OCI-LY3 (cell line): ENCODE measurements at regions not wholly inside any gene's neighbourhood (a gene's known extent, or its start where the extent isn't known, plus 50 kb on each side); places are given as distances from the start of the nearest gene placed in this dataset.

Experiments
- H2AFZ ChIP-seq: fragments of 200-600, 300-600 bp; shearing (Covaris generic); 2 replicates; pipeline ENCODE4 v1.6.0; 2014; ENCODE audit warnings: antibody characterized with exemption, low read depth, low read length
- H3K27ac ChIP-seq: fragments of 200-600, 300-600 bp; sonication (generic); 2 replicates; pipeline ENCODE4 v1.5.1; 2014; ENCODE audit warnings: mild to moderate bottlenecking, low read length, moderate library complexity, mixed read lengths
- H3K27me3 ChIP-seq: fragments of 200-600, 300-600 bp; sonication (generic); 2 replicates; pipeline ENCODE4 v1.6.1; 2014; ENCODE audit warnings: low read depth, low read length, mixed read lengths
- H3K36me3 ChIP-seq: fragments of 200-600, 300-600 bp; sonication (generic); replicated peaks from 2 replicates; pipeline ENCODE3; 2014; ENCODE audit warnings: low read depth, low read length, mixed read lengths
- H3K4me1 ChIP-seq: fragments of 300-600, 200-600 bp; sonication (generic); 2 replicates; pipeline ENCODE4 v1.6.1; 2014; ENCODE audit warnings: low read length, mixed read lengths
- H3K4me2 ChIP-seq: fragments of 200-600, 300-600 bp; sonication (generic); 2 replicates; pipeline ENCODE4 v1.6.1; 2014; ENCODE audit warnings: low read length, mixed read lengths
- H3K4me3 ChIP-seq: fragments of 300-600, 200-600 bp; sonication (generic); 2 replicates; pipeline ENCODE4 v1.5.1; 2014; ENCODE audit warnings: antibody characterized with exemption, mild to moderate bottlenecking, low read length, moderate library complexity
- H3K79me2 ChIP-seq: fragments of 300-600, 200-600 bp; shearing (Covaris generic); 2 replicates; pipeline ENCODE4 v1.6.1; 2014; ENCODE audit warnings: mild to moderate bottlenecking, low read length, mixed read lengths
- H3K9ac ChIP-seq: fragments of 300-600, 200-600 bp; shearing (Covaris generic); 2 replicates; pipeline ENCODE4 v1.6.0; 2014; ENCODE audit warnings: mild to moderate bottlenecking, low read length, moderate library complexity
- H3K9me3 ChIP-seq: fragments of 200-600, 300-600 bp; shearing (Covaris generic); 2 replicates; pipeline ENCODE4 v1.6.1; 2014; ENCODE audit warnings: low read length, mixed read lengths; ENCODE audit not compliant: insufficient read depth
- H4K20me1 ChIP-seq: fragments of 200-600, 300-600 bp; sonication (generic); 2 replicates; pipeline ENCODE4 v1.6.1; 2016; ENCODE audit warnings: low read length, mixed read lengths; ENCODE audit not compliant: insufficient read depth
- EZH2phosphoT487 ChIP-seq: fragments of 200-600 bp; shearing (Covaris generic); IDR thresholded peaks from 2 replicates; pipeline ENCODE4 v1.6.1; 2018; ENCODE audit warnings: antibody characterized with exemption, mixed run types, low read depth
- TF ChIP-seq, protein P1 (sequence below): fragments of 200-600, 300-600 bp; sonication (generic); IDR thresholded peaks from 2 replicates; pipeline ENCODE4 v1.5.1; 2014; ENCODE audit warnings: antibody characterized with exemption, low read length, low read depth

GRCh38 chr17:72065556-72065955, 55.3 kb upstream of the SOX9 start:
- Histone ChIP-seq H4K20me1 (no peaks in the 10 kb centered on the region), H3K79me2 (no peaks in the 10 kb centered on the region), H3K9me3 (no peaks in the 10 kb centered on the region), H3K27ac (no peak overlapping the region), H3K4me1 (no peaks in the 10 kb centered on the region), H3K4me3 (no peak overlapping the region), H3K27me3 (0 out of 2 replicates have a peak, but pooled peaks cover 3% of the 10 kb centered on the region), H3K36me3 (no peaks in the 10 kb centered on the region), H3K9ac (no peak overlapping the region), H3K4me2 (no peak overlapping the region), H2AFZ (no peak overlapping the region)
- TF ChIP-seq EZH2phosphoT487, result no peak

DNA sequence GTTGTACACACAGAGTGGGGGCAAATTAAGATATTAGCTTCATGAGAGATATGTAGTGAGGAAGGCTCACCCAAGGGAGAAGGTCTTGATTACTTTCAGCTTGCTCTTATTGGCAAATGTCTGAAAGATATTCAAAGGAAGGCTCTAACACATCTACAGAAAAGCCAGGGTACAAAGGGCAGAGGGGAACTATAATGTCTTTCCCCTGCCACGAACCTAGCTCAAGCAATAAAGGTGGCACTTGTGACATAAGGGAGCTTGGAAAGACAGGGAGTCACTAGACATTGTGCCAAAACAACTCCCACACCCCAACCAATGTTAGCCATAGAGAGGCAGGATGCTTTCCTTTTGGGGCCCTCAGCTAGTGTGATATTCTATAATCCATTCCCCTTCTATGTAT, 52.2 kb upstream of the SOX9 start:
- no peak for TF ChIP-seq EZH2phosphoT487
- TF ChIP-seq, protein P1, sequence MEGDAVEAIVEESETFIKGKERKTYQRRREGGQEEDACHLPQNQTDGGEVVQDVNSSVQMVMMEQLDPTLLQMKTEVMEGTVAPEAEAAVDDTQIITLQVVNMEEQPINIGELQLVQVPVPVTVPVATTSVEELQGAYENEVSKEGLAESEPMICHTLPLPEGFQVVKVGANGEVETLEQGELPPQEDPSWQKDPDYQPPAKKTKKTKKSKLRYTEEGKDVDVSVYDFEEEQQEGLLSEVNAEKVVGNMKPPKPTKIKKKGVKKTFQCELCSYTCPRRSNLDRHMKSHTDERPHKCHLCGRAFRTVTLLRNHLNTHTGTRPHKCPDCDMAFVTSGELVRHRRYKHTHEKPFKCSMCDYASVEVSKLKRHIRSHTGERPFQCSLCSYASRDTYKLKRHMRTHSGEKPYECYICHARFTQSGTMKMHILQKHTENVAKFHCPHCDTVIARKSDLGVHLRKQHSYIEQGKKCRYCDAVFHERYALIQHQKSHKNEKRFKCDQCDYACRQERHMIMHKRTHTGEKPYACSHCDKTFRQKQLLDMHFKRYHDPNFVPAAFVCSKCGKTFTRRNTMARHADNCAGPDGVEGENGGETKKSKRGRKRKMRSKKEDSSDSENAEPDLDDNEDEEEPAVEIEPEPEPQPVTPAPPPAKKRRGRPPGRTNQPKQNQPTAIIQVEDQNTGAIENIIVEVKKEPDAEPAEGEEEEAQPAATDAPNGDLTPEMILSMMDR, result no peak
- Histone ChIP-seq H3K27ac (no peak overlapping the region), H3K9ac (no peak overlapping the region), H3K4me1 (no peaks in the 10 kb centered on the region), H3K9me3 (no peaks in the 10 kb centered on the region), H3K79me2 (no peaks in the 10 kb centered on the region), H3K27me3 (no peaks in the 10 kb centered on the region), H2AFZ (no peak overlapping the region), H3K4me2 (no peak overlapping the region), H4K20me1 (no peaks in the 10 kb centered on the region), H3K36me3 (no peaks in the 10 kb centered on the region), H3K4me3 (no peak overlapping the region)

DNA sequence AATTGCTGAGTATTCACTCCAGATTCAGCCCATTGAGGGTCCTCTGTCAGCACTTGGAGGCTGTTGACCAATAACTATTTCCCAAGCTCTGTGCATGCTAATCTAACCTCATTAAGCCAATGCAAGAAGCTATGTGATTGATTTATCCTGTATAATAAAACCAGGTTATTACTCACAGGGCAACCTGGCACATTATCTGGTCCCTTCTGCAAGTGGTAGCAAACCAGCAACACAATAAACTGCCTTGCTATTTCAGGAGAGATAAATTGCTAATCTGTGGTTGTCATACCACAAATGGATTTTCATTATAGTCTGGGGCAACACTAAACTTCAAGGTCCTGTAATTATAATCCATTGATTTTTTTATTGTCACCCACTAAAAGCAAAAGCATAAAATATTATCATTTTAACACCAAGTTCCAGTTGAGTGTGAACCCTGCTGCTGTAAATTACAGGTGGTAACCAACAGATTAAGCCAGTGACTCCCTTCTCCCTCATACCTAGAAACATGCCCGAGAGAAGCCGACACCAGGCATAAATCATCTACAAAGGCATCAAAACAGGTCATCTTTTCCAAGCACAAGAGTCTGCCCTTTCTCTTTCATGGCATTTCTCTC, 51.1 kb upstream of the SOX9 start:
- no peak overlapping the region for H3K4me3 ChIP-seq
- no peaks in the 10 kb centered on the region for H3K79me2 ChIP-seq
- no peak overlapping the region for H3K4me2 ChIP-seq
- TF ChIP-seq, protein P1, result no peak
- no peak for TF ChIP-seq EZH2phosphoT487
- no peak overlapping the region for H2AFZ ChIP-seq
- H3K9ac ChIP-seq, result no peak overlapping the region
- H3K27me3 ChIP-seq, result no peaks in the 10 kb centered on the region
- H3K9me3 ChIP-seq, result no peaks in the 10 kb centered on the region
- H4K20me1 ChIP-seq, result no peaks in the 10 kb centered on the region
- no peaks in the 10 kb centered on the region for H3K4me1 ChIP-seq
- H3K36me3 ChIP-seq, result no peaks in the 10 kb centered on the region
- H3K27ac ChIP-seq, result no peak overlapping the region
